Activated naive CD4-positive, alpha-beta T cell treated with anti-CD3 and anti-CD28 coated beads for 36 hours (primary cell): ENCODE measurements at regions not wholly inside any gene's neighbourhood (a gene's known extent, or its start where the extent isn't known, plus 50 kb on each side); places are given as distances from the start of the nearest gene placed in this dataset.

Experiments used
- CTCF ChIA-PET: fragments of 350-600 bp; sonication (Branson Sonifier 250); formaldehyde crosslinking; loops from one replicate; lab custom pipeline; 2021; ENCODE audit warnings: antibody characterized with exemption; lab: Charles Lee
- DNase-seq: peaks from one replicate; pipeline ENCODE4 v3.0.0-alpha.2; 2020
- H3K27ac Mint-ChIP-seq: one replicate; pipeline ENCODE4 v1.8.0; 2021; ENCODE audit warnings: mild to moderate bottlenecking, mixed read lengths
- H3K27me3 Mint-ChIP-seq: one replicate; pipeline ENCODE4 v1.8.0; 2021; ENCODE audit warnings: low read depth, mixed read lengths
- H3K36me3 Mint-ChIP-seq: one replicate; pipeline ENCODE4 v1.8.0; 2021; ENCODE audit warnings: low read depth, mixed read lengths
- H3K4me1 Mint-ChIP-seq: one replicate; pipeline ENCODE4 v1.8.0; 2021; ENCODE audit warnings: low read depth, mixed read lengths
- H3K4me3 Mint-ChIP-seq: one replicate; pipeline ENCODE4 v1.8.0; 2021; ENCODE audit warnings: mild to moderate bottlenecking, moderate library complexity, mixed read lengths
- H3K9me3 Mint-ChIP-seq: one replicate; pipeline ENCODE4 v1.8.0; 2021; ENCODE audit warnings: mixed read lengths
- intact Hi-C: fragments of 100-400 bp; cut with micrococcal nuclease; formaldehyde crosslinking; loops from one replicate; pipeline ENCODE4 v1.15.1; 2023

- CTCF ChIA-PET: no interaction called here
- H3K36me3 Mint-ChIP-seq: no peaks in the 10 kb centered on the region
- H3K4me3 Mint-ChIP-seq: no peak overlapping the region
- peaks cover 14% of the 10 kb centered on the region for H3K27me3 Mint-ChIP-seq
- H3K4me1 Mint-ChIP-seq: no peaks in the 10 kb centered on the region
- H3K9me3 Mint-ChIP-seq: peaks cover 14% of the 10 kb centered on the region
- intact Hi-C loops: no loop called here
- H3K27ac Mint-ChIP-seq: no peak overlapping the region
- no peak for DNase-seq
Measured at GRCh38 chr2:20929721-20930120, 106.8 kb upstream of the LDAH start.

- intact Hi-C loops: no loop called here
- CTCF ChIA-PET: no interaction called here
- no peak for DNase-seq
- no peaks in the 10 kb centered on the region for H3K4me1 Mint-ChIP-seq
- H3K4me3 Mint-ChIP-seq: no peak overlapping the region
- no peak overlapping the region for H3K27ac Mint-ChIP-seq
- peaks cover 14% of the 10 kb centered on the region for H3K9me3 Mint-ChIP-seq
- H3K27me3 Mint-ChIP-seq: peaks cover 21% of the 10 kb centered on the region
- no peaks in the 10 kb centered on the region for H3K36me3 Mint-ChIP-seq
Measured at GRCh38 chr2:20928617-20929016, 105.7 kb upstream of the LDAH start.

DNA sequence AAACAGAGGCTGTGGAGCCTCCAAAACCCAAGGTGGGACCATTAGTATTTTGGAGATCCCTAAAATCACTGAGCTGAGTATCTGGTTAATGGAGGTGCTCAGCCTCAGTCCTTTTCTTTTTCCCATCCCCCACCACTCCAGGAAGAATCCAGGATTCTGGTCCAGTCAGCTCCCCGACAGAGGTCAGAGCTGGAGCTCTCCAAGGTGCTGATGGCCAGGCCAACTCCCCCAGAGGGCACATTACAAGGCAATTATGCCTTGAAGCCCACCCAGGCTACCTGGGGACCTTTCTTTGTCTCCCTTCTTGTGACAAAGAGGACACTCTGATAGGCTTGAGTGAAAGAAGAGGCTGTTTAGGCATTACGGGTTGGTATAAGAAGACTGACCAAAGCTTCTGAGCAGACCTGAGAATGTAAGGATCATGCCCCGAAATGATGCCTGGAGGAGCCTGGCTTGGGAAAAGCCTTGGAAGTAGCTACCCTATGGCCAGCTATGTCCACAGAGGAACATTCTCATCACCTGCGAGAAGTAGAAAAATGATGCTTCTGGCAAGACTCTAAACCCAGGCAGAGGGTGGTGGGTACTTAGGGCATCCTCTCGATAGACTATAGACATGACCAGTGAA is 102.5 kb upstream of the LDAH start:
- Mint-ChIP-seq H3K4me1 (no peaks in the 10 kb centered on the region), H3K36me3 (no peaks in the 10 kb centered on the region), H3K4me3 (no peak overlapping the region), H3K27me3 (peaks cover 19% of the 10 kb centered on the region), H3K9me3 (peaks cover 14% of the 10 kb centered on the region), H3K27ac (no peak overlapping the region)
- CTCF ChIA-PET: no interaction called here
- peak; percentile 13 for DNase-seq
- intact Hi-C loops: no loop called here

- intact Hi-C loops: no loop called here
- Mint-ChIP-seq H3K27me3 (peaks cover 19% of the 10 kb centered on the region), H3K4me1 (no peaks in the 10 kb centered on the region), H3K27ac (no peak overlapping the region), H3K9me3 (no peaks in the 10 kb centered on the region), H3K36me3 (no peaks in the 10 kb centered on the region), H3K4me3 (no peak overlapping the region)
- CTCF ChIA-PET: interaction anchor here (1.6 kb wide), 1 partner anchor 258 kb away, joined by 6 read pairs; no protein-coding TSS in a partner anchor
- DNase-seq: no peak
Measured at GRCh38 chr2:20919297-20919800, 96.4 kb upstream of the LDAH start.

GRCh38 chr2:20917719-20918572 is 95.0 kb upstream of the LDAH start:
- Mint-ChIP-seq H3K27ac (no peak overlapping the region), H3K27me3 (peaks cover 20% of the 10 kb centered on the region)
- CTCF ChIA-PET: interaction anchor here (1.4 kb wide), 1 partner anchor 257 kb away, joined by 11 read pairs; no protein-coding TSS in a partner anchor

GRCh38 chr2:20917287-20917660 is 94.4 kb upstream of the LDAH start:
- CTCF ChIA-PET: interaction anchor here (1.4 kb wide), 1 partner anchor 256 kb away, joined by 11 read pairs; no protein-coding TSS in a partner anchor
- no peak overlapping the region for H3K4me3 Mint-ChIP-seq
- intact Hi-C loops: no loop called here
- H3K27ac Mint-ChIP-seq: no peak overlapping the region
- DNase-seq: no peak
- H3K27me3 Mint-ChIP-seq: peaks cover 23% of the 10 kb centered on the region
- no peaks in the 10 kb centered on the region for H3K4me1 Mint-ChIP-seq
- H3K9me3 Mint-ChIP-seq: no peaks in the 10 kb centered on the region
- H3K36me3 Mint-ChIP-seq: no peaks in the 10 kb centered on the region

More at GRCh38 chr2:20917719-20918572, 95.0 kb upstream of the LDAH start:
- H3K4me3 Mint-ChIP-seq: no peak overlapping the region
- no peaks in the 10 kb centered on the region for H3K36me3 Mint-ChIP-seq
- no peaks in the 10 kb centered on the region for H3K9me3 Mint-ChIP-seq
- intact Hi-C loops: no loop called here
- H3K4me1 Mint-ChIP-seq: no peaks in the 10 kb centered on the region
- DNase-seq: no peak

- H3K4me1 Mint-ChIP-seq: no peaks in the 10 kb centered on the region
- H3K27ac Mint-ChIP-seq: no peak overlapping the region
- H3K36me3 Mint-ChIP-seq: no peaks in the 10 kb centered on the region
- DNase-seq: no peak
- peaks cover 23% of the 10 kb centered on the region for H3K27me3 Mint-ChIP-seq
- CTCF ChIA-PET: interaction anchor here (1.4 kb wide), 1 partner anchor 255 kb away, joined by 11 read pairs; no protein-coding TSS in a partner anchor
- intact Hi-C loops: loop anchor here (1.0 kb wide), 1 partner anchor 255 kb away; no protein-coding TSS in a partner anchor
- no peak overlapping the region for H3K4me3 Mint-ChIP-seq
- no peaks in the 10 kb centered on the region for H3K9me3 Mint-ChIP-seq
Measured at GRCh38 chr2:20916604-20917286, 93.8 kb upstream of the LDAH start.

- no peaks in the 10 kb centered on the region for H3K36me3 Mint-ChIP-seq
- no peaks in the 10 kb centered on the region for H3K4me1 Mint-ChIP-seq
- no peak for DNase-seq
- no peak overlapping the region for H3K4me3 Mint-ChIP-seq
- H3K27me3 Mint-ChIP-seq: peaks cover 26% of the 10 kb centered on the region
- intact Hi-C loops: no loop called here
- CTCF ChIA-PET: no interaction called here
- no peaks in the 10 kb centered on the region for H3K9me3 Mint-ChIP-seq
- H3K27ac Mint-ChIP-seq: no peak overlapping the region
Measured at GRCh38 chr2:20915271-20915670, 92.4 kb upstream of the LDAH start.

DNA sequence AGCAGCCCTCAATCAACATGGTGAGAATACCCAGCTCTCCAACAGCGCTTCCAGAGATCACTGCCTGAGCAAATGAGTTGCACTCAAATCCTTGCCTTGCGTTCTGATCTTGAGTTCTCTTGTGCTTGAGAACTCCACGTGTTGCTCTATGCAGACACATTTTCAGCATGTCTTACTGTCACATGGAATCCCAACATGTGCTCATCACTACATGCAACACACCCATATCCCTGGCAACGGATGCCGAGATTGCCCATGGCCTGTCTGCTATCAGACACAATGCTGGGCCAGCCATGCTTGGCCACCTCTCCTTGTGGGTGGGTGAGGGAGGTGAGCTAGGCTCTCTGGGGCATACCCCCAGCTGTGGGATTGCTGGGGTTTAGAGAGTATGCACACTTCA is 91.9 kb upstream of the LDAH start:
- no peaks in the 10 kb centered on the region for H3K4me1 Mint-ChIP-seq

GRCh38 chr2:20914087-20914486 is 91.2 kb upstream of the LDAH start:
- intact Hi-C loops: no loop called here
- no peak overlapping the region for H3K27ac Mint-ChIP-seq
- DNase-seq: no peak

More for the DNA sequence above, 91.9 kb upstream of the LDAH start:
- peaks cover 25% of the 10 kb centered on the region for H3K27me3 Mint-ChIP-seq
- no peak for DNase-seq
- H3K9me3 Mint-ChIP-seq: no peaks in the 10 kb centered on the region
- no peak overlapping the region for H3K4me3 Mint-ChIP-seq
- intact Hi-C loops: no loop called here
- CTCF ChIA-PET: no interaction called here
- H3K36me3 Mint-ChIP-seq: no peaks in the 10 kb centered on the region
- H3K27ac Mint-ChIP-seq: no peak overlapping the region

GRCh38 chr2:20913491-20913890 is 90.6 kb upstream of the LDAH start:
- Mint-ChIP-seq H3K9me3 (no peaks in the 10 kb centered on the region), H3K36me3 (no peaks in the 10 kb centered on the region), H3K4me1 (no peaks in the 10 kb centered on the region), H3K27ac (no peak overlapping the region), H3K27me3 (peaks cover 26% of the 10 kb centered on the region), H3K4me3 (no peak overlapping the region)
- CTCF ChIA-PET: interaction anchor here (1.4 to 2.3 kb wide), 2 partner anchors 237 to 252 kb away, joined by 3 to 8 read pairs; no protein-coding TSS in a partner anchor
- DNase-seq: no peak
- intact Hi-C loops: no loop called here

More at GRCh38 chr2:20914087-20914486, 91.2 kb upstream of the LDAH start:
- no peaks in the 10 kb centered on the region for H3K4me1 Mint-ChIP-seq
- no peaks in the 10 kb centered on the region for H3K36me3 Mint-ChIP-seq
- H3K4me3 Mint-ChIP-seq: no peak overlapping the region
- CTCF ChIA-PET: interaction anchor here (1.4 to 2.3 kb wide), 2 partner anchors 237 to 253 kb away, joined by 3 to 8 read pairs; no protein-coding TSS in a partner anchor
- no peaks in the 10 kb centered on the region for H3K9me3 Mint-ChIP-seq
- H3K27me3 Mint-ChIP-seq: peaks cover 22% of the 10 kb centered on the region
